Naive B cell (primary cell): ENCODE measurements at regions not wholly inside any gene's neighbourhood (a gene's known extent, or its start where the extent isn't known, plus 50 kb on each side); places are given as distances from the start of the nearest gene placed in this dataset.

ENCODE experiments used
- ATAC-seq, 2 donors: fragments of 150-1000 bp; cut with Tn5 transposase; 2 replicates each; pipeline ENCODE4 v1.10.0; 2021; ENCODE audit warnings: low read depth in 2 of 2, mild to moderate bottlenecking in 2 of 2, moderate library complexity in 2 of 2
- DNase-seq: peaks from one replicate; pipeline ENCODE4 v3.0.0; 2022
- H3K27ac Mint-ChIP-seq, 6 donors: one replicate each; pipeline ENCODE4 v1.8.0; 2020 to 2022; ENCODE audit warnings: mild to moderate bottlenecking in 6 of 6, mixed read lengths in 6 of 6, moderate library complexity in 5 of 6, inconsistent platforms in 2 of 6
- H3K27me3 Mint-ChIP-seq, 3 donors: one replicate each; pipeline ENCODE4 v1.8.0; 2021 to 2022; ENCODE audit warnings: mixed read lengths in 3 of 3, mild to moderate bottlenecking in 1 of 3
- H3K36me3 Mint-ChIP-seq, 2 donors: one replicate each; pipeline ENCODE4 v1.8.0; 2020 to 2022; ENCODE audit warnings: mixed read lengths in 2 of 2, inconsistent platforms in 1 of 2, mild to moderate bottlenecking in 1 of 2
- H3K4me1 Mint-ChIP-seq, 3 donors: one replicate each; pipeline ENCODE4 v1.8.0; 2020 to 2022; ENCODE audit warnings: mixed read lengths in 3 of 3, inconsistent platforms in 1 of 3, mild to moderate bottlenecking in 1 of 3, moderate library complexity in 1 of 3
- H3K4me3 Mint-ChIP-seq, 8 donors: one replicate each; pipeline ENCODE4 v1.8.0; 2020 to 2022; ENCODE audit warnings: mild to moderate bottlenecking in 8 of 8, mixed read lengths in 8 of 8, moderate library complexity in 8 of 8, inconsistent platforms in 2 of 8
- H3K9me3 Mint-ChIP-seq, 7 donors: one replicate each; pipeline ENCODE4 v1.8.0; 2020 to 2022; ENCODE audit warnings: mixed read lengths in 7 of 7, mild to moderate bottlenecking in 5 of 7, inconsistent platforms in 2 of 7, moderate library complexity in 1 of 7

GRCh38 chr10:129179245-129179971 is 287.6 kb upstream of the MGMT start:
- H3K4me1 Mint-ChIP-seq, result no peaks in the 10 kb centered on the region
- H3K4me3 Mint-ChIP-seq, result no peak overlapping the region
- peaks cover 0 to 3% (median 0%) of the 10 kb centered on the region in 7 donors for H3K9me3 Mint-ChIP-seq
- ATAC-seq (no peak), DNase-seq (no peak)
- peaks cover 0 to 19% (median 10%) of the 10 kb centered on the region in 3 donors for H3K27me3 Mint-ChIP-seq
- H3K27ac Mint-ChIP-seq, result no peak overlapping the region
- no peaks in the 10 kb centered on the region for H3K36me3 Mint-ChIP-seq

GRCh38 chr10:129179972-129180678 is 286.9 kb upstream of the MGMT start:
- H3K9me3 Mint-ChIP-seq, result peaks cover 0 to 2% (median 0%) of the 10 kb centered on the region in 7 donors
- H3K4me3 Mint-ChIP-seq, result no peak overlapping the region
- DNase-seq (no peak), ATAC-seq (no peak)
- H3K36me3 Mint-ChIP-seq, result no peaks in the 10 kb centered on the region
- peaks cover 0 to 14% (median 10%) of the 10 kb centered on the region in 3 donors for H3K27me3 Mint-ChIP-seq
- H3K27ac Mint-ChIP-seq, result no peak overlapping the region
- H3K4me1 Mint-ChIP-seq, result no peaks in the 10 kb centered on the region

GRCh38 chr10:129184196-129184595 is 282.8 kb upstream of the MGMT start:
- DNase-seq (no peak), ATAC-seq (no peak)
- no peaks in the 10 kb centered on the region for H3K4me1 Mint-ChIP-seq
- no peak overlapping the region for H3K27ac Mint-ChIP-seq
- H3K4me3 Mint-ChIP-seq, result no peak overlapping the region
- H3K36me3 Mint-ChIP-seq, result no peaks in the 10 kb centered on the region
- peaks cover 2 to 21% (median 10%) of the 10 kb centered on the region in 7 donors for H3K9me3 Mint-ChIP-seq
- peaks cover 0 to 14% (median 14%) of the 10 kb centered on the region in 3 donors for H3K27me3 Mint-ChIP-seq

- H3K4me3 Mint-ChIP-seq, result no peak overlapping the region
- H3K27ac Mint-ChIP-seq, result no peak overlapping the region
- no peak for ATAC-seq
- H3K36me3 Mint-ChIP-seq, result no peaks in the 10 kb centered on the region
- DNase-seq, result no peak
- peaks cover 0 to 8% (median 0%) of the 10 kb centered on the region in 3 donors for H3K27me3 Mint-ChIP-seq
- no peaks in the 10 kb centered on the region for H3K4me1 Mint-ChIP-seq
- peaks cover 2 to 21% (median 10%) of the 10 kb centered on the region in 7 donors for H3K9me3 Mint-ChIP-seq
These were observed 279.7 kb upstream of the MGMT start for GRCh38 chr10:129187331-129187730.

GRCh38 chr10:129191797-129192196 is 275.2 kb upstream of the MGMT start:
- ATAC-seq, result no peak
- Mint-ChIP-seq H3K4me3 (no peak overlapping the region), H3K27me3 (peaks cover 5 to 14% (median 8%) of the 10 kb centered on the region in 3 donors), H3K9me3 (peaks cover 0 to 15% (median 6%) of the 10 kb centered on the region in 7 donors), H3K4me1 (no peaks in the 10 kb centered on the region), H3K27ac (no peak overlapping the region), H3K36me3 (no peaks in the 10 kb centered on the region)
- DNase-seq, result no peak

- no peaks in the 10 kb centered on the region for H3K4me1 Mint-ChIP-seq
- no peak overlapping the region for H3K4me3 Mint-ChIP-seq
- DNase-seq, result no peak
- no peak for ATAC-seq
- H3K27me3 Mint-ChIP-seq, result peaks cover 5 to 14% (median 6%) of the 10 kb centered on the region in 3 donors
- no peak overlapping the region for H3K27ac Mint-ChIP-seq
- no peaks in the 10 kb centered on the region for H3K36me3 Mint-ChIP-seq
- H3K9me3 Mint-ChIP-seq, result peaks cover 0 to 8% (median 2%) of the 10 kb centered on the region in 7 donors
These were observed 274.5 kb upstream of the MGMT start for GRCh38 chr10:129192344-129193128.

GRCh38 chr10:129193148-129193547 is 273.9 kb upstream of the MGMT start:
- H3K27ac Mint-ChIP-seq, result no peak overlapping the region
- ATAC-seq, result no peak
- H3K9me3 Mint-ChIP-seq, result peaks cover 0 to 2% (median 0%) of the 10 kb centered on the region in 7 donors
- no peaks in the 10 kb centered on the region for H3K36me3 Mint-ChIP-seq
- peaks cover 3 to 14% (median 5%) of the 10 kb centered on the region in 3 donors for H3K27me3 Mint-ChIP-seq
- H3K4me3 Mint-ChIP-seq, result no peak overlapping the region
- H3K4me1 Mint-ChIP-seq, result no peaks in the 10 kb centered on the region
- DNase-seq, result no peak

GRCh38 chr10:129194181-129194870 is 272.7 kb upstream of the MGMT start:
- ATAC-seq (no peak), DNase-seq (no peak)
- H3K27ac Mint-ChIP-seq, result peak overlapping the region in 1 of 6 donors; percentile 5
- no peak overlapping the region for H3K4me3 Mint-ChIP-seq
- peaks cover 3 to 14% (median 5%) of the 10 kb centered on the region in 3 donors for H3K27me3 Mint-ChIP-seq
- H3K36me3 Mint-ChIP-seq, result no peaks in the 10 kb centered on the region
- H3K9me3 Mint-ChIP-seq, result peaks cover 0 to 2% (median 0%) of the 10 kb centered on the region in 7 donors
- no peaks in the 10 kb centered on the region for H3K4me1 Mint-ChIP-seq

GRCh38 chr10:129199826-129200225 is 267.2 kb upstream of the MGMT start:
- ATAC-seq (no peak), DNase-seq (no peak)
- no peaks in the 10 kb centered on the region for H3K36me3 Mint-ChIP-seq
- peaks cover 0 to 15% (median 0%) of the 10 kb centered on the region in 7 donors for H3K9me3 Mint-ChIP-seq
- no peaks in the 10 kb centered on the region for H3K4me1 Mint-ChIP-seq
- peaks cover 0 to 8% (median 0%) of the 10 kb centered on the region in 3 donors for H3K27me3 Mint-ChIP-seq
- H3K27ac Mint-ChIP-seq, result no peak overlapping the region
- no peak overlapping the region for H3K4me3 Mint-ChIP-seq

GRCh38 chr10:129203819-129204218 is 263.2 kb upstream of the MGMT start:
- Mint-ChIP-seq H3K4me3 (no peak overlapping the region), H3K4me1 (no peaks in the 10 kb centered on the region), H3K36me3 (no peaks in the 10 kb centered on the region), H3K9me3 (peaks cover 0 to 15% (median 0%) of the 10 kb centered on the region in 7 donors), H3K27me3 (no peaks in the 10 kb centered on the region), H3K27ac (no peak overlapping the region)
- DNase-seq, result no peak
- no peak for ATAC-seq

GRCh38 chr10:129207297-129207696 is 259.7 kb upstream of the MGMT start:
- peaks cover 0 to 10% (median 0%) of the 10 kb centered on the region in 7 donors for H3K9me3 Mint-ChIP-seq
- ATAC-seq (no peak), DNase-seq (no peak)
- no peak overlapping the region for H3K4me3 Mint-ChIP-seq
- H3K27me3 Mint-ChIP-seq, result no peaks in the 10 kb centered on the region
- H3K4me1 Mint-ChIP-seq, result no peaks in the 10 kb centered on the region
- no peaks in the 10 kb centered on the region for H3K36me3 Mint-ChIP-seq
- H3K27ac Mint-ChIP-seq, result no peak overlapping the region

- Mint-ChIP-seq H3K27me3 (no peaks in the 10 kb centered on the region), H3K9me3 (peaks cover 0 to 2% (median 0%) of the 10 kb centered on the region in 7 donors), H3K4me3 (no peak overlapping the region), H3K4me1 (no peaks in the 10 kb centered on the region), H3K27ac (no peak overlapping the region), H3K36me3 (peaks cover 0 to 4% of the 10 kb centered on the region in 2 donors)
- DNase-seq (no peak), ATAC-seq (no peak)
These were observed 256.2 kb upstream of the MGMT start for GRCh38 chr10:129210876-129211275.

- ATAC-seq, result no peak
- Mint-ChIP-seq H3K4me1 (no peaks in the 10 kb centered on the region), H3K4me3 (no peak overlapping the region), H3K27me3 (no peaks in the 10 kb centered on the region), H3K9me3 (peaks cover 0 to 5% (median 1%) of the 10 kb centered on the region in 7 donors), H3K36me3 (peaks cover 0 to 4% of the 10 kb centered on the region in 2 donors), H3K27ac (no peak overlapping the region)
- no peak for DNase-seq
These were observed 253.8 kb upstream of the MGMT start for GRCh38 chr10:129213256-129213655.
